ENCODE measurements at regions not wholly inside any gene's neighbourhood (a gene's known extent, or its start where the extent isn't known, plus 50 kb on each side); places are given as distances from the start of the nearest gene placed in this dataset.

GRCh38 chr4:73001885-73002284 lies 67.6 kb downstream of the COX18 start:
- Histone ChIP-seq H3K9ac (ENCODE audit: insufficient read depth, low read length, poor library complexity, severe bottlenecking) (no peak overlapping the region), H3K36me3 (replicated peaks in 1 of 2; ENCODE audit: control insufficient read depth in 1 of 2, insufficient read depth in 2 of 2, low read length in 2 of 2) (no peaks in the 10 kb centered on the region), H2AFZ (ENCODE audit: insufficient read depth, low read depth, low read length, poor library complexity, severe bottlenecking) (no peak overlapping the region), H3K4me2 (replicated peaks; ENCODE audit: extremely low read depth, low read length, poor library complexity, severe bottlenecking) (no peak overlapping the region), H3K9me3 (replicated peaks in 1 of 2; ENCODE audit: control insufficient read depth in 1 of 2, insufficient read depth in 1 of 2, low read length in 2 of 2) (no peaks in the 10 kb centered on the region), H3K4me3 (replicated peaks in 1 of 3; ENCODE audit: low read depth in 2 of 3, low read length in 3 of 3) (no peak overlapping the region), H3K79me2 (ENCODE audit: insufficient read depth, low read length) (no peaks in the 10 kb centered on the region), H3K27me3 (ENCODE audit: control insufficient read depth in 2 of 2, insufficient read depth in 2 of 2, low read length in 2 of 2) (no peaks in the 10 kb centered on the region), H3K4me1 (ENCODE audit: control insufficient read depth in 1 of 2, insufficient read depth in 2 of 2, low read length in 2 of 2) (no peaks in the 10 kb centered on the region), H4K20me1 (ENCODE audit: insufficient read depth, low read length) (no peaks in the 10 kb centered on the region), H3K27ac (ENCODE audit: low read depth in 1 of 2, low read length in 2 of 2) (no peak overlapping the region)
- TF ChIP-seq CTCF (IDR thresholded peaks at IDR 0.05) = no peak
- intact Hi-C loops (cut with micrococcal nuclease) = no loop called here
- no peaks in the 10 kb centered on the region for H3K4me1 Mint-ChIP-seq
- no peak for DNase-seq
- peaks cover 0 to 2% (median 0%) of the 10 kb centered on the region in 7 donors for H3K9me3 Mint-ChIP-seq
- H3K4me3 Mint-ChIP-seq = no peak overlapping the region
- no peaks in the 10 kb centered on the region for H3K36me3 Mint-ChIP-seq
- peaks cover 0 to 7% (median 1%) of the 10 kb centered on the region in 3 donors for H3K27me3 Mint-ChIP-seq (ENCODE audit: low read depth in 3 of 3)
- no CpG with 5 or more reads among the region's 2 CpGs for WGBS (ENCODE audit: insufficient coverage)
- H3K27ac Mint-ChIP-seq = no peak overlapping the region

GRCh38 chr4:72997409-72997808 lies 72.1 kb downstream of the COX18 start:
- peaks cover 0 to 4% (median 0%) of the 10 kb centered on the region in 7 donors for H3K9me3 Mint-ChIP-seq
- no peak for DNase-seq
- Histone ChIP-seq H3K4me3 (replicated peaks in 1 of 3; ENCODE audit: low read depth in 2 of 3, low read length in 3 of 3) (no peak overlapping the region), H4K20me1 (ENCODE audit: insufficient read depth, low read length) (no peaks in the 10 kb centered on the region), H3K4me2 (replicated peaks; ENCODE audit: extremely low read depth, low read length, poor library complexity, severe bottlenecking) (no peak overlapping the region), H3K4me1 (ENCODE audit: control insufficient read depth in 1 of 2, insufficient read depth in 2 of 2, low read length in 2 of 2) (no peaks in the 10 kb centered on the region), H3K9me3 (replicated peaks in 1 of 2; ENCODE audit: control insufficient read depth in 1 of 2, insufficient read depth in 1 of 2, low read length in 2 of 2) (no peaks in the 10 kb centered on the region), H2AFZ (ENCODE audit: insufficient read depth, low read depth, low read length, poor library complexity, severe bottlenecking) (no peak overlapping the region), H3K27me3 (ENCODE audit: control insufficient read depth in 2 of 2, insufficient read depth in 2 of 2, low read length in 2 of 2) (no peaks in the 10 kb centered on the region), H3K27ac (ENCODE audit: low read depth in 1 of 2, low read length in 2 of 2) (no peak overlapping the region), H3K9ac (ENCODE audit: insufficient read depth, low read length, poor library complexity, severe bottlenecking) (no peak overlapping the region), H3K36me3 (replicated peaks in 1 of 2; ENCODE audit: control insufficient read depth in 1 of 2, insufficient read depth in 2 of 2, low read length in 2 of 2) (no peaks in the 10 kb centered on the region), H3K79me2 (ENCODE audit: insufficient read depth, low read length) (no peaks in the 10 kb centered on the region)
- H3K27me3 Mint-ChIP-seq (ENCODE audit: low read depth in 3 of 3) = peaks cover 0 to 2% (median 0%) of the 10 kb centered on the region in 3 donors
- no peaks in the 10 kb centered on the region for H3K4me1 Mint-ChIP-seq
- no peak for TF ChIP-seq CTCF (IDR thresholded peaks at IDR 0.05)
- 68% methylated on average over 2 of the region's 3 CpGs for WGBS (ENCODE audit: insufficient coverage)
- no peak overlapping the region for H3K4me3 Mint-ChIP-seq
- H3K27ac Mint-ChIP-seq = no peak overlapping the region
- no peaks in the 10 kb centered on the region for H3K36me3 Mint-ChIP-seq
- intact Hi-C loops (cut with micrococcal nuclease) = no loop called here
